ENCODE measurements at regions not wholly inside any gene's neighbourhood (a gene's known extent, or its start where the extent isn't known, plus 50 kb on each side); places are given as distances from the start of the nearest gene placed in this dataset.

- no peaks in the 10 kb centered on the region for H3K36me3 ChIP-seq (ENCODE audit: control insufficient read depth, insufficient read depth, low read length)
- no peak for DNase-seq
- intact Hi-C loops (cut with micrococcal nuclease; ENCODE audit: unreplicated experiment): no loop called here
- Mint-ChIP-seq H3K4me3 (ENCODE audit: unreplicated experiment) (no peak overlapping the region), H3K27ac (ENCODE audit: unreplicated experiment) (no peak overlapping the region), H3K27me3 (ENCODE audit: insufficient read depth, unreplicated experiment) (peaks cover 8% of the 10 kb centered on the region), H3K9me3 (ENCODE audit: unreplicated experiment) (no peaks in the 10 kb centered on the region), H3K36me3 (ENCODE audit: insufficient read depth, unreplicated experiment) (no peaks in the 10 kb centered on the region), H3K4me1 (ENCODE audit: low read depth, unreplicated experiment) (no peaks in the 10 kb centered on the region)
- H3K27me3 ChIP-seq (replicated peaks; ENCODE audit: control insufficient read depth, insufficient read depth, low read length): no peaks in the 10 kb centered on the region
- no peaks in the 10 kb centered on the region for H3K9me3 ChIP-seq
- no TSS peak for BruUV-seq (replicated peaks)
- no peak for TF ChIP-seq CTCF (IDR thresholded peaks at IDR 0.05; ENCODE audit: insufficient read depth in 1 of 2, low read depth in 1 of 2, low read length in 1 of 2, severe bottlenecking in 1 of 2, unreplicated experiment in 1 of 2)
- H3K4me3 ChIP-seq (ENCODE audit: low read depth, low read length): no peak overlapping the region
- ChIA-PET CTCF (no interaction called here), POLR2A (no interaction called here)
- H3K4me1 ChIP-seq: no peaks in the 10 kb centered on the region
These were observed 186.2 kb upstream of the PRKCQ start for GRCh38 chr10:6766131-6766801.

GRCh38 chr10:6763423-6763822 is 183.3 kb upstream of the PRKCQ start:
- BruUV-seq (replicated peaks): no TSS peak
- no peaks in the 10 kb centered on the region for H3K36me3 ChIP-seq (ENCODE audit: control insufficient read depth, insufficient read depth, low read length)
- no peak overlapping the region for H3K4me3 ChIP-seq (ENCODE audit: low read depth, low read length)
- Mint-ChIP-seq H3K9me3 (ENCODE audit: unreplicated experiment) (no peaks in the 10 kb centered on the region), H3K4me3 (ENCODE audit: unreplicated experiment) (no peak overlapping the region), H3K27me3 (ENCODE audit: insufficient read depth, unreplicated experiment) (peaks cover 13% of the 10 kb centered on the region), H3K36me3 (ENCODE audit: insufficient read depth, unreplicated experiment) (no peaks in the 10 kb centered on the region), H3K27ac (ENCODE audit: unreplicated experiment) (no peak overlapping the region), H3K4me1 (ENCODE audit: low read depth, unreplicated experiment) (no peaks in the 10 kb centered on the region)
- H3K9me3 ChIP-seq: no peaks in the 10 kb centered on the region
- ChIA-PET POLR2A (no interaction called here), CTCF (no interaction called here)
- no peaks in the 10 kb centered on the region for H3K4me1 ChIP-seq
- DNase-seq: no peak
- intact Hi-C loops (cut with micrococcal nuclease; ENCODE audit: unreplicated experiment): no loop called here
- no peaks in the 10 kb centered on the region for H3K27me3 ChIP-seq (replicated peaks; ENCODE audit: control insufficient read depth, insufficient read depth, low read length)
- no peak for TF ChIP-seq CTCF (IDR thresholded peaks at IDR 0.05; ENCODE audit: insufficient read depth in 1 of 2, low read depth in 1 of 2, low read length in 1 of 2, severe bottlenecking in 1 of 2, unreplicated experiment in 1 of 2)

GRCh38 chr10:6763001-6763400 is 182.9 kb upstream of the PRKCQ start:
- H3K4me1 ChIP-seq: no peaks in the 10 kb centered on the region
- no peaks in the 10 kb centered on the region for H3K9me3 ChIP-seq
- H3K4me3 ChIP-seq (ENCODE audit: low read depth, low read length): no peak overlapping the region
- DNase-seq: no peak
- intact Hi-C loops (cut with micrococcal nuclease; ENCODE audit: unreplicated experiment): no loop called here
- no peaks in the 10 kb centered on the region for H3K4me1 Mint-ChIP-seq (ENCODE audit: low read depth, unreplicated experiment)
- no peak overlapping the region for H3K27ac Mint-ChIP-seq (ENCODE audit: unreplicated experiment)
- no TSS peak for BruUV-seq (replicated peaks)
- no peak for TF ChIP-seq CTCF (IDR thresholded peaks at IDR 0.05; ENCODE audit: insufficient read depth in 1 of 2, low read depth in 1 of 2, low read length in 1 of 2, severe bottlenecking in 1 of 2, unreplicated experiment in 1 of 2)
- POLR2A ChIA-PET: no interaction called here
- no peaks in the 10 kb centered on the region for H3K36me3 ChIP-seq (ENCODE audit: control insufficient read depth, insufficient read depth, low read length)
- no peaks in the 10 kb centered on the region for H3K36me3 Mint-ChIP-seq (ENCODE audit: insufficient read depth, unreplicated experiment)
- CTCF ChIA-PET: no interaction called here
- peaks cover 13% of the 10 kb centered on the region for H3K27me3 Mint-ChIP-seq (ENCODE audit: insufficient read depth, unreplicated experiment)
- H3K27me3 ChIP-seq (replicated peaks; ENCODE audit: control insufficient read depth, insufficient read depth, low read length): no peaks in the 10 kb centered on the region
- H3K4me3 Mint-ChIP-seq (ENCODE audit: unreplicated experiment): no peak overlapping the region
- H3K9me3 Mint-ChIP-seq (ENCODE audit: unreplicated experiment): no peaks in the 10 kb centered on the region
